HG02571 (cell line): ENCODE measurements at regions not wholly inside any gene's neighbourhood (a gene's known extent, or its start where the extent isn't known, plus 50 kb on each side); places are given as distances from the start of the nearest gene placed in this dataset.
"Not testable (repeated sequence)": the region's sequence is repeated elsewhere in the genome, so short reads cannot be mapped to it uniquely, and the experiment has no call there.

Experiments used
- ATAC-seq: cut with Tn5 transposase; IDR thresholded peaks from one replicate; pipeline ENCODE4 v1.9.1; 2021; ENCODE audit warnings: mild to moderate bottlenecking, moderate library complexity; ENCODE audit not compliant: unreplicated experiment

- ATAC-seq: not testable (repeated sequence)
Measured at GRCh38 chr1:157294387-157295145, 156.4 kb upstream of the ETV3 start.

- ATAC-seq: no peak
Measured at GRCh38 chr1:157292809-157293564, 154.8 kb upstream of the ETV3 start.

- no peak for ATAC-seq
Measured at GRCh38 chr1:157292302-157292701, 154.1 kb upstream of the ETV3 start.

- no peak for ATAC-seq
Measured at GRCh38 chr1:157291083-157291482, 152.9 kb upstream of the ETV3 start.

GRCh38 chr1:157289424-157290105, 151.4 kb upstream of the ETV3 start:
- ATAC-seq: no peak

- ATAC-seq: no peak
Measured at GRCh38 chr1:157288996-157289395, 150.8 kb upstream of the ETV3 start.

GRCh38 chr1:157288492-157288891, 150.3 kb upstream of the ETV3 start:
- no peak for ATAC-seq

GRCh38 chr1:157288006-157288405, 149.8 kb upstream of the ETV3 start:
- no peak for ATAC-seq

GRCh38 chr1:157287462-157287861, 149.3 kb upstream of the ETV3 start:
- ATAC-seq: no peak

GRCh38 chr1:157286646-157287420, 148.6 kb upstream of the ETV3 start:
- ATAC-seq: no peak

GRCh38 chr1:157286096-157286495, 147.9 kb upstream of the ETV3 start:
- no peak for ATAC-seq

GRCh38 chr1:157284451-157284850, 146.3 kb upstream of the ETV3 start:
- no peak for ATAC-seq

GRCh38 chr1:157279802-157280140, 141.6 kb upstream of the ETV3 start:
- no peak for ATAC-seq

GRCh38 chr1:157279138-157279801, 141.1 kb upstream of the ETV3 start:
- ATAC-seq: no peak

- ATAC-seq: no peak
Measured at GRCh38 chr1:157278383-157279137, 140.4 kb upstream of the ETV3 start.

GRCh38 chr1:157277913-157278312, 139.7 kb upstream of the ETV3 start:
- no peak for ATAC-seq

GRCh38 chr1:157277281-157277680, 139.1 kb upstream of the ETV3 start:
- no peak for ATAC-seq

- no peak for ATAC-seq
Measured at GRCh38 chr1:157274698-157275534, 136.7 kb upstream of the ETV3 start.
